Body of pancreas (tissue), 4 donors: ENCODE measurements at regions not wholly inside any gene's neighbourhood (a gene's known extent, or its start where the extent isn't known, plus 50 kb on each side); places are given as distances from the start of the nearest gene placed in this dataset.
A peak's percentile ranks its signal among the peaks of the same experiment; 100 is the strongest.

ENCODE experiments used
- ATAC-seq: fragments of 150-250 bp; one replicate; pipeline ENCODE4 v1.9.1; 2016
- DNase-seq, 4 donors: peaks; one replicate each; pipeline ENCODE4 v3.0.0-alpha.2; 2019
- H3K27ac ChIP-seq, 4 donors: fragments of 200-600 bp; sonication (generic); 1 replicate in 3 of 4; 2 replicates in 1 of 4; pipeline versions ENCODE4 v1.5.1 to v1.6.1; 2016 to 2019; ENCODE audit warnings: mild to moderate bottlenecking in 1 of 4, mixed read lengths in 1 of 4, moderate library complexity in 1 of 4
- H3K27me3 ChIP-seq, 2 donors: fragments of 200-600 bp; sonication (generic); one replicate each; pipeline ENCODE4 v1.6.0; 2016; ENCODE audit warnings: mild to moderate bottlenecking in 1 of 2
- H3K36me3 ChIP-seq, 2 donors: fragments of 200-600 bp; sonication (generic); replicated peaks in 1 of 2; 2 replicates each; pipeline ENCODE4 v1.5.1; 2016; ENCODE audit warnings: low read depth in 2 of 2; ENCODE audit not compliant: insufficient read depth in 1 of 2
- H3K4me1 ChIP-seq: fragments of 200-600 bp; sonication (generic); one replicate; pipeline ENCODE4 v1.6.0; 2016
- H3K4me3 ChIP-seq, 2 donors: fragments of 200-600 bp; sonication (generic); 1 replicate in 1 of 2; 2 replicates in 1 of 2; pipeline ENCODE4 v1.5.1; 2016 to 2019
- H3K9me3 ChIP-seq, 3 donors: fragments of 200-600 bp; sonication (generic); 1 replicate in 2 of 3; 2 replicates in 1 of 3; pipeline ENCODE4 v1.5.1; 2016
- CTCF ChIP-seq, 7 experiments: fragments of 450-650 bp in 4 of 7; fragments of 200-600 bp in 3 of 7; sonication (generic) in 3 of 7; IDR thresholded peaks; one replicate each; pipeline ENCODE4 v1.5.1; 2016 to 2019; ENCODE audit warnings: antibody characterized with exemption in 7 of 7
- POLR2A ChIP-seq, 3 donors: fragments of 450-650 bp; IDR thresholded peaks; one replicate each; pipeline ENCODE4 v1.6.1; 2016; ENCODE audit warnings: antibody characterized with exemption in 3 of 3, mild to moderate bottlenecking in 2 of 3
- WGBS, 2 donors: methylation state at CpG; one replicate each; pipeline ENCODE4 v1.1.5; 2017; 5-methylcytosine and 5-hydroxymethylcytosine counted together
- intact Hi-C: fragments of 100-400 bp; cut with DNase I; formaldehyde crosslinking; loops from one replicate; pipeline ENCODE4 v1.15.1; 2023

- ATAC-seq (no peak), DNase-seq (no peak)
- Histone ChIP-seq H3K9me3 (no peaks in the 10 kb centered on the region), H3K27ac (no peak overlapping the region), H3K36me3 (no peaks in the 10 kb centered on the region), H3K4me1 (peaks cover 20% of the 10 kb centered on the region), H3K27me3 (no peaks in the 10 kb centered on the region), H3K4me3 (no peak overlapping the region)
- WGBS, 2 donors, result 81 to 90% methylated on average over 10 of the region's 10 CpGs
- no peak for TF ChIP-seq POLR2A (IDR thresholded peaks at IDR 0.05)
- no peak for TF ChIP-seq CTCF (IDR thresholded peaks at IDR 0.05)
- intact Hi-C loops, result no loop called here
These were observed 122.7 kb downstream of the SNX5 start for GRCh38 chr20:17845701-17846475.

GRCh38 chr20:17844549-17845298, 123.9 kb downstream of the SNX5 start:
- ATAC-seq, result no peak

GRCh38 chr20:17844133-17844429, 124.5 kb downstream of the SNX5 start:
- ATAC-seq (no peak), DNase-seq (no peak)
- WGBS, 2 donors, result 100% methylated on average over 1 of the region's 1 CpG
- intact Hi-C loops, result no loop called here
- peaks cover 26% of the 10 kb centered on the region for H3K4me1 ChIP-seq
- H3K9me3 ChIP-seq, result no peaks in the 10 kb centered on the region
- no peak overlapping the region for H3K4me3 ChIP-seq
- TF ChIP-seq POLR2A (IDR thresholded peaks at IDR 0.05) (no peak), CTCF (IDR thresholded peaks at IDR 0.05) (no peak)
- no peaks in the 10 kb centered on the region for H3K27me3 ChIP-seq
- no peaks in the 10 kb centered on the region for H3K36me3 ChIP-seq
- H3K27ac ChIP-seq, result peak overlapping the region in 2 of 4 donors; percentile 28 to 86

More at GRCh38 chr20:17844549-17845298, 123.9 kb downstream of the SNX5 start:
- Histone ChIP-seq H3K9me3 (no peaks in the 10 kb centered on the region), H3K36me3 (no peaks in the 10 kb centered on the region), H3K27me3 (no peaks in the 10 kb centered on the region), H3K27ac (no peak overlapping the region), H3K4me3 (no peak overlapping the region), H3K4me1 (peaks cover 20% of the 10 kb centered on the region)
- intact Hi-C loops, result no loop called here
- DNase-seq, result no peak
- no peak for TF ChIP-seq CTCF (IDR thresholded peaks at IDR 0.05)
- TF ChIP-seq POLR2A (IDR thresholded peaks at IDR 0.05), result no peak
- 78 to 92% methylated on average over 7 of the region's 7 CpGs for WGBS, 2 donors

GRCh38 chr20:17843246-17844132, 125.1 kb downstream of the SNX5 start:
- Histone ChIP-seq H3K27ac (peak overlapping the region in 3 of 4 donors; percentile 28 to 86 (median 38)), H3K4me3 (no peak overlapping the region), H3K36me3 (no peaks in the 10 kb centered on the region), H3K27me3 (no peaks in the 10 kb centered on the region), H3K4me1 (peaks cover 27% of the 10 kb centered on the region), H3K9me3 (no peaks in the 10 kb centered on the region)
- WGBS, 2 donors, result 63 to 75% methylated on average over 12 to 14 of the region's 14 CpGs
- peak; percentile 27 to 65 (median 53) for DNase-seq
- ATAC-seq, result peak; percentile 85
- peak in 1 of 3 donors; percentile 48 for TF ChIP-seq POLR2A (IDR thresholded peaks at IDR 0.05)
- TF ChIP-seq CTCF (IDR thresholded peaks at IDR 0.05), result no peak
- intact Hi-C loops, result no loop called here
